Ectodermal cell (in vitro differentiated cells): ENCODE measurements at regions not wholly inside any gene's neighbourhood (a gene's known extent, or its start where the extent isn't known, plus 50 kb on each side); places are given as distances from the start of the nearest gene placed in this dataset.

Experiments
- H3K27ac ChIP-seq: 2 replicates; pipeline ENCODE4 v1.7.0; 2013; ENCODE audit warnings: mild to moderate bottlenecking, low read depth, low read length; ENCODE audit not compliant: insufficient read depth, poor library complexity, severe bottlenecking
- H3K27me3 ChIP-seq: 2 replicates; pipeline ENCODE4 v1.7.0; 2013; ENCODE audit warnings: mild to moderate bottlenecking, low read length; ENCODE audit not compliant: insufficient read depth, control insufficient read depth, poor library complexity, severe bottlenecking
- H3K36me3 ChIP-seq: one replicate; pipeline ENCODE4 v1.7.0; 2013; ENCODE audit warnings: low read length; ENCODE audit not compliant: control insufficient read depth, insufficient read depth
- H3K4me1 ChIP-seq: one replicate; pipeline ENCODE4 v1.7.0; 2013; ENCODE audit warnings: low read length; ENCODE audit not compliant: control insufficient read depth, insufficient read depth
- H3K4me3 ChIP-seq: 2 replicates; pipeline ENCODE4 v1.7.0; 2013; ENCODE audit warnings: low read depth, low read length, control low read depth; ENCODE audit not compliant: insufficient read depth
- H3K9me3 ChIP-seq: 2 replicates; pipeline ENCODE4 v1.7.0; 2013; ENCODE audit warnings: mild to moderate bottlenecking, low read length, moderate library complexity; ENCODE audit not compliant: control insufficient read depth
- WGBS, 2 experiments: methylation state at CpG; one replicate each; pipeline ENCODE4 v1.1.7; 2013; ENCODE audit warnings: missing lambda C conversion rate in 2 of 2; 5-methylcytosine and 5-hydroxymethylcytosine counted together

- no peak overlapping the region for H3K4me3 ChIP-seq
- H3K36me3 ChIP-seq = no peaks in the 10 kb centered on the region
- H3K27me3 ChIP-seq = no peaks in the 10 kb centered on the region
- H3K27ac ChIP-seq = no peak overlapping the region
- H3K4me1 ChIP-seq = peaks cover 8% of the 10 kb centered on the region
- no peaks in the 10 kb centered on the region for H3K9me3 ChIP-seq
Measured at GRCh38 chr5:34584165-34584564, 72.0 kb upstream of the RAI14 start.

GRCh38 chr5:34585601-34586104 lies 70.5 kb upstream of the RAI14 start:
- Histone ChIP-seq H3K36me3 (no peaks in the 10 kb centered on the region), H3K9me3 (no peaks in the 10 kb centered on the region), H3K27ac (no peak overlapping the region), H3K4me1 (peaks cover 8% of the 10 kb centered on the region), H3K4me3 (no peak overlapping the region), H3K27me3 (no peaks in the 10 kb centered on the region)
- WGBS, 2 experiments = 93% methylated on average over 5 of the region's 5 CpGs

- WGBS, 2 experiments = 88 to 91% methylated on average over 14 to 15 of the region's 15 CpGs
Measured at GRCh38 chr5:34586117-34586885, 69.8 kb upstream of the RAI14 start.

DNA sequence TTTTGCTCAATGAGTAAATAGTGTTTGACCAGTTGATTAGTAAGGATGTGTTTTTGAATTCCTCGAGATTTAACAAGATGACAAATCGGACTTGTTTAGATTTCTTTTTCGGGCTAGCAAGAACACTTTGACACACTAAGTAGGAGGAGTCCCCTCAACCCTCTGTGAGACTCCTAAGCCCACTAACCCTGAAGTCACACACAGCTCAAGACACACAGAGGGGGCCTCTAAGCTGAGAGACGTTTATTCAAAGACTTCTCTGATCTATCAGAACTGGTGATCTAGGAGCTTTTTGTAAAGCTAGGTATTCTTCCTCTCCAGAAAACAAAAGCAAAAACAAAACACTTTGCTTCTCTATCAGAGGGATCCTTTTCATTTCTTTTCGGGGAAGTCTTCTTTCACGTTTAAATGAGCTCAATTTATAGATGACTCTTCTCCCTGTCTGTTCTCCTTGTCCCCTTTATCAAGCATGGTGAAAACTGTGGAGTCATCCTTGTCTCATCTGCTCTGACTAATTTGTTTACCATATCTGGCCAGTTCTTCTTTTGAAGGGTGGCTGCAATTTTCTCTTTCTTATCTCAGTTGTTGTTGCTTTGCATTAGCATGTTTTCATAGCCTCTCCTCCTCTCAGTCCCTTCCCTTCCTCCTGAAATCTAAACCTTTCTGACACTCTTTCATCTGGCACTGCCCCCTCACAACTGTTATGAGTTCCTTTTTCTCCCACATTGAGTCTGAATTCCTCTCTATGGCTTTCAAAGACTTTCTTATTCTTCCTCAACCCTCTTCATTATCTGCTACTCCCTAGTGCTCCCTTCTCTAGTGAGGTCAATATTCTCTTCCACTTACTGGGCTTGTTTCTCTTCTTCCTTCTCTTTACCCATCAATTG lies 68.5 kb upstream of the RAI14 start:
- no peaks in the 10 kb centered on the region for H3K9me3 ChIP-seq
- peaks cover 8% of the 10 kb centered on the region for H3K4me1 ChIP-seq
- H3K27me3 ChIP-seq = no peaks in the 10 kb centered on the region
- 50 to 53% methylated on average over 6 of the region's 6 CpGs for WGBS, 2 experiments
- H3K27ac ChIP-seq = no peak overlapping the region
- no peak overlapping the region for H3K4me3 ChIP-seq
- H3K36me3 ChIP-seq = no peaks in the 10 kb centered on the region

More at GRCh38 chr5:34586117-34586885, 69.8 kb upstream of the RAI14 start:
- no peaks in the 10 kb centered on the region for H3K27me3 ChIP-seq
- H3K4me1 ChIP-seq = peaks cover 8% of the 10 kb centered on the region
- H3K9me3 ChIP-seq = no peaks in the 10 kb centered on the region
- H3K4me3 ChIP-seq = no peak overlapping the region
- no peak overlapping the region for H3K27ac ChIP-seq
- no peaks in the 10 kb centered on the region for H3K36me3 ChIP-seq

DNA sequence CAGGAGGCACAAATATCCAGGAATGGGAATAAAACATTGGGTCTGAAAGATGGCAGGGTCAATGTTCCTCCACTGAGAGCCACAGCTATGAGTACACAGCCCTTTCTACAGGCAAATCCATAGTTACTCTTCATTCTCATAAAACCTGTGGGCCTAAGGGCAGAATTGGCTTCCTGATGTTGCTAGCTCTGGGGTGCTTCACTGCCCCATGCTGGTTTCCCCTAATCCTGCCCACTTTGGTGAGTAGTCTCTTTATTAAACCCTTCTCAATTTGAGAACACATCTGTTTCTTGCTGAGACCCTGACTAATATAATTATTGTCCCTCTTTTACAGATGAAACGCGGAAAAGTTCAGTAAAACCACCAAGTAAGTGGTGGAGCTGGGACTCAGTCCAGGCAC lies 66.3 kb upstream of the RAI14 start:
- no peaks in the 10 kb centered on the region for H3K9me3 ChIP-seq
- peaks cover 8% of the 10 kb centered on the region for H3K4me1 ChIP-seq
- H3K36me3 ChIP-seq = no peaks in the 10 kb centered on the region
- WGBS, 2 experiments = 70 to 79% methylated on average over 2 of the region's 2 CpGs
- no peak overlapping the region for H3K27ac ChIP-seq
- no peak overlapping the region for H3K4me3 ChIP-seq
- no peaks in the 10 kb centered on the region for H3K27me3 ChIP-seq

- Histone ChIP-seq H3K4me1 (peaks cover 8% of the 10 kb centered on the region), H3K36me3 (no peaks in the 10 kb centered on the region), H3K27ac (no peak overlapping the region), H3K9me3 (no peaks in the 10 kb centered on the region), H3K27me3 (no peaks in the 10 kb centered on the region), H3K4me3 (no peak overlapping the region)
- 91% methylated on average over 5 of the region's 5 CpGs for WGBS, 2 experiments
Measured at GRCh38 chr5:34591723-34592122, 64.4 kb upstream of the RAI14 start.

GRCh38 chr5:34597034-34598027 lies 58.8 kb upstream of the RAI14 start:
- Histone ChIP-seq H3K36me3 (no peaks in the 10 kb centered on the region), H3K27ac (no peak overlapping the region), H3K27me3 (no peaks in the 10 kb centered on the region), H3K4me3 (no peak overlapping the region), H3K4me1 (no peaks in the 10 kb centered on the region), H3K9me3 (no peaks in the 10 kb centered on the region)
- WGBS, 2 experiments = 90 to 91% methylated on average over 7 of the region's 7 CpGs

- Histone ChIP-seq H3K27ac (no peak overlapping the region), H3K27me3 (no peaks in the 10 kb centered on the region), H3K36me3 (no peaks in the 10 kb centered on the region), H3K4me3 (no peak overlapping the region), H3K9me3 (no peaks in the 10 kb centered on the region), H3K4me1 (no peaks in the 10 kb centered on the region)
- 88 to 93% methylated on average over 5 of the region's 5 CpGs for WGBS, 2 experiments
Measured at GRCh38 chr5:34598177-34598794, 57.8 kb upstream of the RAI14 start.

- H3K4me3 ChIP-seq = no peak overlapping the region
- H3K9me3 ChIP-seq = no peaks in the 10 kb centered on the region
- H3K4me1 ChIP-seq = no peaks in the 10 kb centered on the region
- WGBS, 2 experiments = 65 to 66% methylated on average over 4 of the region's 4 CpGs
- no peaks in the 10 kb centered on the region for H3K27me3 ChIP-seq
- H3K27ac ChIP-seq = no peak overlapping the region
- no peaks in the 10 kb centered on the region for H3K36me3 ChIP-seq
Measured at GRCh38 chr5:34599471-34600117, 56.5 kb upstream of the RAI14 start.
